A549 (cell line): ENCODE measurements at regions not wholly inside any gene's neighbourhood (a gene's known extent, or its start where the extent isn't known, plus 50 kb on each side); places are given as distances from the start of the nearest gene placed in this dataset.

Experiments
- ATAC-seq, 2 experiments: fragments of 200-7000 bp in 1 of 2; fragments of >200 bp in 1 of 2; cut with Nextera tagmentation in 1 of 2; cut with Tn5 transposase in 1 of 2; 3 replicates each; pipeline versions ENCODE4 v1.8.0 to v1.9.1; 2018 to 2020; ENCODE audit warnings: mild to moderate bottlenecking in 1 of 2, moderate library complexity in 1 of 2
- CTCF ChIA-PET: fragments of 300-600 bp; sonication (Branson Sonifier 250); formaldehyde crosslinking; extraction: SDS; loops from one replicate; lab custom pipeline; 2021; ENCODE audit warnings: antibody characterized with exemption, inconsistent platforms; lab: Yijun Ruan, JAX
- POLR2A ChIA-PET: fragments of 350-600 bp; formaldehyde crosslinking; extraction: SDS; loops from one replicate; lab custom pipeline; 2021; ENCODE audit warnings: antibody characterized with exemption, inconsistent platforms; lab: Yijun Ruan, JAX
- DNase-seq, 2 experiments: peaks; one replicate each; pipeline versions ENCODE4 v3.0.0 to v3.0.0-alpha.2; 2011 to 2016; ENCODE audit warnings: low read depth in 1 of 2, low spot score in 1 of 2
- FAIRE-seq: peaks from 2 replicates; lab custom pipeline; 2011; peaks lifted over from hg19 to GRCh38; lab: Jason Lieb, UNC
- H3K27ac ChIP-seq, 2 experiments: fragments of >200 bp; sonication (Bioruptor Twin); formaldehyde crosslinking; 3 replicates each; pipeline ENCODE4 v1.5.1; 2016 to 2017
- H3K4me1 ChIP-seq: fragments of >200 bp; sonication (Bioruptor Twin); formaldehyde crosslinking; 3 replicates; pipeline ENCODE4 v1.6.1; 2016
- H3K4me2 ChIP-seq: fragments of >200 bp; sonication (Bioruptor Twin); formaldehyde crosslinking; 3 replicates; pipeline ENCODE4 v1.6.1; 2016
- H3K4me3 ChIP-seq: fragments of >200 bp; sonication (Bioruptor Twin); formaldehyde crosslinking; 3 replicates; pipeline ENCODE4 v1.5.1; 2016
- H3K9me3 ChIP-seq: fragments of >200 bp; sonication (Bioruptor Twin); formaldehyde crosslinking; 3 replicates; pipeline ENCODE4 v1.6.1; 2016
- ATOH8 ChIP-seq: fragments of 250-450 bp; sonication (Bioruptor Pico); IDR thresholded peaks from 2 replicates; pipeline ENCODE4 v1.5.0; 2020; ENCODE audit warnings: low read depth, mild to moderate bottlenecking, moderate library complexity
- CEBPB ChIP-seq, 2 experiments: fragments of >200 bp in 1 of 2; sonication (Bioruptor Twin) in 1 of 2; formaldehyde crosslinking in 1 of 2; IDR thresholded peaks; 2 replicates each; pipeline ENCODE4 v1.6.1; 2012 to 2016
- CHD2 ChIP-seq: fragments of 150-350 bp; IDR thresholded peaks from 2 replicates; pipeline ENCODE4 v1.6.1; 2014; ENCODE audit warnings: low read length; ENCODE audit not compliant: partially characterized antibody
- CHD4 ChIP-seq: fragments of 200-600 bp; sonication (generic); IDR thresholded peaks from 2 replicates; pipeline ENCODE4 v1.6.1; 2016; ENCODE audit warnings: antibody characterized with exemption, mild to moderate bottlenecking, borderline replicate concordance
- CTCF ChIP-seq: fragments of >200 bp; sonication (Bioruptor Twin); formaldehyde crosslinking; IDR thresholded peaks from 3 replicates; pipeline ENCODE4 v1.5.1; 2016
- E2F6 ChIP-seq: IDR thresholded peaks from 2 replicates; pipeline ENCODE4 v1.6.1; 2012; ENCODE audit warnings: low read depth, borderline replicate concordance
- EHMT2 ChIP-seq: fragments of 200-600 bp; sonication (generic); IDR thresholded peaks from 2 replicates; pipeline ENCODE4 v1.6.1; 2016; ENCODE audit warnings: antibody characterized with exemption, low read depth, mild to moderate bottlenecking, moderate library complexity
- ELK1 ChIP-seq: fragments of 150-350 bp; IDR thresholded peaks from 2 replicates; pipeline ENCODE4 v1.6.1; 2014; ENCODE audit warnings: low read depth, mild to moderate bottlenecking, low read length
- ESRRA ChIP-seq: fragments of 150-350 bp; IDR thresholded peaks from 2 replicates; pipeline ENCODE4 v1.6.1; 2014; ENCODE audit warnings: mild to moderate bottlenecking, low read length, borderline replicate concordance
- FOSL2 ChIP-seq, 2 experiments: fragments of 450-650 bp in 1 of 2; fragments of >200 bp in 1 of 2; sonication (Bioruptor Twin) in 1 of 2; formaldehyde crosslinking; IDR thresholded peaks; 2 replicates each; pipeline versions ENCODE4 v1.5.0 to v1.6.1; 2016 to 2020; ENCODE audit warnings: mild to moderate bottlenecking in 1 of 2, moderate library complexity in 1 of 2
- GATA3 ChIP-seq: IDR thresholded peaks from 2 replicates; pipeline ENCODE4 v1.6.1; 2012; ENCODE audit warnings: borderline replicate concordance
- HES2 ChIP-seq: fragments of >200 bp; sonication (Bioruptor Twin); formaldehyde crosslinking; IDR thresholded peaks from 2 replicates; pipeline ENCODE4 v1.6.1; 2016
- HEYL ChIP-seq: fragments of 250-450 bp; sonication (Bioruptor Pico); IDR thresholded peaks from 2 replicates; pipeline ENCODE4 v1.8.0; 2021; ENCODE audit warnings: mild to moderate bottlenecking, moderate library complexity
- HOXB13 ChIP-seq: fragments of 250-450 bp; sonication (Bioruptor Pico); IDR thresholded peaks from 2 replicates; pipeline ENCODE4 v1.5.0; 2020; ENCODE audit warnings: low read depth, mild to moderate bottlenecking, moderate library complexity
- JUN ChIP-seq, 2 experiments: fragments of >200 bp; sonication (Bioruptor Twin); formaldehyde crosslinking; IDR thresholded peaks; 2 replicates in 1 of 2; 3 replicates in 1 of 2; pipeline ENCODE4 v1.6.1; 2016 to 2017
- MAX ChIP-seq: IDR thresholded peaks from 2 replicates; pipeline ENCODE4 v1.6.1; 2012
- NPAS2 ChIP-seq: fragments of 250-450 bp; sonication (Bioruptor Pico); IDR thresholded peaks from 2 replicates; pipeline ENCODE4 v1.8.0; 2022; ENCODE audit warnings: mild to moderate bottlenecking, moderate library complexity, borderline replicate concordance
- PBX3 ChIP-seq: IDR thresholded peaks from 2 replicates; pipeline ENCODE4 v1.6.1; 2012
- REST ChIP-seq: fragments of 200-600 bp; sonication (generic); IDR thresholded peaks from 2 replicates; pipeline ENCODE4 v1.6.1; 2016; ENCODE audit warnings: antibody characterized with exemption, mild to moderate bottlenecking, moderate library complexity
- RFX5 ChIP-seq: fragments of 450-650 bp; IDR thresholded peaks from 2 replicates; pipeline ENCODE4 v1.7.1; 2014; ENCODE audit warnings: antibody characterized with exemption, mild to moderate bottlenecking, moderate library complexity
- RNF2 ChIP-seq: fragments of 200-600 bp; sonication (generic); IDR thresholded peaks from 2 replicates; pipeline ENCODE4 v1.6.1; 2016; ENCODE audit warnings: low read depth, mild to moderate bottlenecking, antibody characterized with exemption, moderate library complexity, borderline replicate concordance
- SREBF2 ChIP-seq: fragments of 450-650 bp; IDR thresholded peaks from 2 replicates; pipeline ENCODE4 v1.6.1; 2014; ENCODE audit warnings: mild to moderate bottlenecking, moderate library complexity
- TFCP2L1 ChIP-seq: fragments of 250-450 bp; sonication (Bioruptor Pico); IDR thresholded peaks from 2 replicates; pipeline ENCODE4 v1.5.0; 2021; ENCODE audit warnings: mild to moderate bottlenecking
- TP53 ChIP-seq: fragments of 250-450 bp; sonication (Bioruptor Pico); IDR thresholded peaks from 2 replicates; pipeline ENCODE4 v1.5.0; 2021; ENCODE audit warnings: mild to moderate bottlenecking, moderate library complexity
- ZFP36 ChIP-seq: fragments of 450-650 bp; IDR thresholded peaks from 2 replicates; pipeline ENCODE4 v1.6.1; 2014; ENCODE audit warnings: borderline replicate concordance; ENCODE audit not compliant: partially characterized antibody
- WGBS: methylation state at CpG from one replicate; pipeline ENCODE4 v1.1.6; 2017; ENCODE audit errors: missing lambda C conversion rate; 5-methylcytosine and 5-hydroxymethylcytosine counted together

GRCh38 chr6:15016813-15017212 lies 229.1 kb upstream of the JARID2 start:
- TF ChIP-seq TP53 (CRISPR knock-in tag) (no peak), E2F6 (no peak), FOSL2 (IDR thresholded peaks at IDR 0.05) (no peak), FOSL2 (CRISPR knock-in tag; IDR thresholded peaks at IDR 0.05) (no peak), PBX3 (no peak), HOXB13 (CRISPR knock-in tag) (no peak), REST (no peak), NPAS2 (CRISPR knock-in tag) (no peak), ATOH8 (no peak)
- H3K9me3 ChIP-seq, result no peaks in the 10 kb centered on the region
- H3K27ac ChIP-seq, result no peak overlapping the region
- POLR2A ChIA-PET, result no interaction called here
- CTCF ChIA-PET, result no interaction called here
- FAIRE-seq (no peak), DNase-seq (no peak), ATAC-seq (no peak)
- H3K4me3 ChIP-seq, result no peak overlapping the region
- no peak overlapping the region for H3K4me2 ChIP-seq
- 68% methylated on average over 6 of the region's 6 CpGs for WGBS
- H3K4me1 ChIP-seq, result no peaks in the 10 kb centered on the region

GRCh38 chr6:15017261-15017660 lies 228.6 kb upstream of the JARID2 start:
- ATAC-seq, result no peak
- no peak for DNase-seq
- no peak overlapping the region for H3K27ac ChIP-seq
- H3K9me3 ChIP-seq, result no peaks in the 10 kb centered on the region
- H3K4me3 ChIP-seq, result no peak overlapping the region
- FAIRE-seq, result no peak
- POLR2A ChIA-PET, result no interaction called here
- peaks cover 3% of the 10 kb centered on the region; the same call in 1 of the 3 replicates for H3K4me1 ChIP-seq
- no peak for TF ChIP-seq HES2
- TF ChIP-seq SREBF2, result no peak
- TF ChIP-seq ELK1, result no peak
- no peak for TF ChIP-seq EHMT2
- TF ChIP-seq CHD4, result no peak
- TF ChIP-seq JUN (IDR thresholded peaks at IDR 0.05), result no peak
- TF ChIP-seq ESRRA, result no peak
- no peak for TF ChIP-seq CHD2
- TF ChIP-seq CEBPB (IDR thresholded peaks at IDR 0.05), result no peak
- TF ChIP-seq RFX5, result no peak
- no peak for TF ChIP-seq HEYL
- TF ChIP-seq GATA3, result no peak
- TF ChIP-seq ZFP36, result no peak
- TF ChIP-seq TFCP2L1 (CRISPR knock-in tag), result no peak
- TF ChIP-seq MAX, result no peak
- no peak for TF ChIP-seq ATOH8
- TF ChIP-seq CTCF, result no peak
- no peak for TF ChIP-seq RNF2
- TF ChIP-seq, all 56 proteins: peak for 0
- 69% methylated on average over 11 of the region's 11 CpGs for WGBS
- H3K4me2 ChIP-seq, result no peak overlapping the region
- CTCF ChIA-PET, result no interaction called here
